ENCODE measurements at regions not wholly inside any gene's neighbourhood (a gene's known extent, or its start where the extent isn't known, plus 50 kb on each side); places are given as distances from the start of the nearest gene placed in this dataset.

GRCh38 chr10:117472872-117473271, 69.7 kb upstream of the EMX2 start:
- no peak overlapping the region for H3K4me3 ChIP-seq (ENCODE audit: low read depth in 1 of 2, low read length in 2 of 2)
- no peaks in the 10 kb centered on the region for H3K9me3 ChIP-seq (ENCODE audit: control insufficient read depth in 1 of 2, low read length in 2 of 2)
- no peak overlapping the region for H3K27ac ChIP-seq (ENCODE audit: low read depth, low read length)
- H3K4me1 ChIP-seq (ENCODE audit: control insufficient read depth in 1 of 2, insufficient read depth in 2 of 2, low read length in 2 of 2): no peaks in the 10 kb centered on the region
- H3K9ac ChIP-seq (ENCODE audit: low read depth in 1 of 2, low read length in 2 of 2): no peak overlapping the region
- no peaks in the 10 kb centered on the region for H3K27me3 ChIP-seq (ENCODE audit: control insufficient read depth in 1 of 2, insufficient read depth in 2 of 2, low read length in 2 of 2)
- H3K36me3 ChIP-seq (ENCODE audit: control insufficient read depth in 1 of 2, insufficient read depth in 2 of 2, low read length in 2 of 2): no peaks in the 10 kb centered on the region

- no peak overlapping the region for H3K9ac ChIP-seq (ENCODE audit: low read depth in 1 of 2, low read length in 2 of 2)
- no peak overlapping the region for H3K4me3 ChIP-seq (ENCODE audit: low read depth in 1 of 2, low read length in 2 of 2)
- no peaks in the 10 kb centered on the region for H3K9me3 ChIP-seq (ENCODE audit: control insufficient read depth in 1 of 2, low read length in 2 of 2)
- H3K27ac ChIP-seq (ENCODE audit: low read depth, low read length): no peak overlapping the region
- no peaks in the 10 kb centered on the region for H3K4me1 ChIP-seq (ENCODE audit: control insufficient read depth in 1 of 2, insufficient read depth in 2 of 2, low read length in 2 of 2)
- H3K36me3 ChIP-seq (ENCODE audit: control insufficient read depth in 1 of 2, insufficient read depth in 2 of 2, low read length in 2 of 2): no peaks in the 10 kb centered on the region
- no peaks in the 10 kb centered on the region for H3K27me3 ChIP-seq (ENCODE audit: control insufficient read depth in 1 of 2, insufficient read depth in 2 of 2, low read length in 2 of 2)
Measured at GRCh38 chr10:117471344-117471874, 71.1 kb upstream of the EMX2 start.

- H3K36me3 ChIP-seq (ENCODE audit: control insufficient read depth in 1 of 2, insufficient read depth in 2 of 2, low read length in 2 of 2): no peaks in the 10 kb centered on the region
Measured at GRCh38 chr10:117470733-117471132, 71.8 kb upstream of the EMX2 start.

GRCh38 chr10:117468665-117469064, 73.9 kb upstream of the EMX2 start:
- Histone ChIP-seq H3K36me3 (ENCODE audit: control insufficient read depth in 1 of 2, insufficient read depth in 2 of 2, low read length in 2 of 2) (no peaks in the 10 kb centered on the region), H3K27ac (ENCODE audit: low read depth, low read length) (no peak overlapping the region), H3K9ac (ENCODE audit: low read depth in 1 of 2, low read length in 2 of 2) (no peak overlapping the region), H3K4me3 (ENCODE audit: low read depth in 1 of 2, low read length in 2 of 2) (no peak overlapping the region), H3K27me3 (ENCODE audit: control insufficient read depth in 1 of 2, insufficient read depth in 2 of 2, low read length in 2 of 2) (no peaks in the 10 kb centered on the region), H3K4me1 (ENCODE audit: control insufficient read depth in 1 of 2, insufficient read depth in 2 of 2, low read length in 2 of 2) (no peaks in the 10 kb centered on the region), H3K9me3 (ENCODE audit: control insufficient read depth in 1 of 2, low read length in 2 of 2) (no peaks in the 10 kb centered on the region)

More at GRCh38 chr10:117470733-117471132, 71.8 kb upstream of the EMX2 start:
- Histone ChIP-seq H3K9me3 (ENCODE audit: control insufficient read depth in 1 of 2, low read length in 2 of 2) (no peaks in the 10 kb centered on the region), H3K9ac (ENCODE audit: low read depth in 1 of 2, low read length in 2 of 2) (no peak overlapping the region), H3K4me1 (ENCODE audit: control insufficient read depth in 1 of 2, insufficient read depth in 2 of 2, low read length in 2 of 2) (no peaks in the 10 kb centered on the region), H3K27me3 (ENCODE audit: control insufficient read depth in 1 of 2, insufficient read depth in 2 of 2, low read length in 2 of 2) (no peaks in the 10 kb centered on the region), H3K27ac (ENCODE audit: low read depth, low read length) (no peak overlapping the region), H3K4me3 (ENCODE audit: low read depth in 1 of 2, low read length in 2 of 2) (no peak overlapping the region)

GRCh38 chr10:117464176-117464575, 78.4 kb upstream of the EMX2 start:
- Histone ChIP-seq H3K36me3 (ENCODE audit: control insufficient read depth in 1 of 2, insufficient read depth in 2 of 2, low read length in 2 of 2) (no peaks in the 10 kb centered on the region), H3K9me3 (ENCODE audit: control insufficient read depth in 1 of 2, low read length in 2 of 2) (peaks cover 0 to 5% of the 10 kb centered on the region in 2 donors), H3K27ac (ENCODE audit: low read depth, low read length) (no peak overlapping the region), H3K4me3 (ENCODE audit: low read depth in 1 of 2, low read length in 2 of 2) (no peak overlapping the region), H3K27me3 (ENCODE audit: control insufficient read depth in 1 of 2, insufficient read depth in 2 of 2, low read length in 2 of 2) (no peaks in the 10 kb centered on the region), H3K9ac (ENCODE audit: low read depth in 1 of 2, low read length in 2 of 2) (no peak overlapping the region), H3K4me1 (ENCODE audit: control insufficient read depth in 1 of 2, insufficient read depth in 2 of 2, low read length in 2 of 2) (no peaks in the 10 kb centered on the region)

- no peaks in the 10 kb centered on the region for H3K27me3 ChIP-seq (ENCODE audit: control insufficient read depth in 1 of 2, insufficient read depth in 2 of 2, low read length in 2 of 2)
- H3K4me1 ChIP-seq (ENCODE audit: control insufficient read depth in 1 of 2, insufficient read depth in 2 of 2, low read length in 2 of 2): no peaks in the 10 kb centered on the region
- H3K36me3 ChIP-seq (ENCODE audit: control insufficient read depth in 1 of 2, insufficient read depth in 2 of 2, low read length in 2 of 2): no peaks in the 10 kb centered on the region
- H3K9ac ChIP-seq (ENCODE audit: low read depth in 1 of 2, low read length in 2 of 2): no peak overlapping the region
- H3K27ac ChIP-seq (ENCODE audit: low read depth, low read length): no peak overlapping the region
- H3K4me3 ChIP-seq (ENCODE audit: low read depth in 1 of 2, low read length in 2 of 2): no peak overlapping the region
- H3K9me3 ChIP-seq (ENCODE audit: control insufficient read depth in 1 of 2, low read length in 2 of 2): peaks cover 0 to 5% of the 10 kb centered on the region in 2 donors
Measured at GRCh38 chr10:117463545-117463920, 79.0 kb upstream of the EMX2 start.

- no peaks in the 10 kb centered on the region for H3K36me3 ChIP-seq (ENCODE audit: control insufficient read depth in 1 of 2, insufficient read depth in 2 of 2, low read length in 2 of 2)
- no peaks in the 10 kb centered on the region for H3K4me1 ChIP-seq (ENCODE audit: control insufficient read depth in 1 of 2, insufficient read depth in 2 of 2, low read length in 2 of 2)
- no peak overlapping the region for H3K4me3 ChIP-seq (ENCODE audit: low read depth in 1 of 2, low read length in 2 of 2)
- H3K9me3 ChIP-seq (ENCODE audit: control insufficient read depth in 1 of 2, low read length in 2 of 2): peaks cover 0 to 5% of the 10 kb centered on the region in 2 donors
- H3K9ac ChIP-seq (ENCODE audit: low read depth in 1 of 2, low read length in 2 of 2): no peak overlapping the region
- no peaks in the 10 kb centered on the region for H3K27me3 ChIP-seq (ENCODE audit: control insufficient read depth in 1 of 2, insufficient read depth in 2 of 2, low read length in 2 of 2)
- H3K27ac ChIP-seq (ENCODE audit: low read depth, low read length): no peak overlapping the region
Measured at GRCh38 chr10:117462816-117463544, 79.6 kb upstream of the EMX2 start.

GRCh38 chr10:117462424-117462792, 80.1 kb upstream of the EMX2 start:
- Histone ChIP-seq H3K9ac (ENCODE audit: low read depth in 1 of 2, low read length in 2 of 2) (no peak overlapping the region), H3K4me3 (ENCODE audit: low read depth in 1 of 2, low read length in 2 of 2) (no peak overlapping the region), H3K27ac (ENCODE audit: low read depth, low read length) (no peak overlapping the region), H3K27me3 (ENCODE audit: control insufficient read depth in 1 of 2, insufficient read depth in 2 of 2, low read length in 2 of 2) (peaks cover 0 to 6% of the 10 kb centered on the region in 2 donors), H3K4me1 (ENCODE audit: control insufficient read depth in 1 of 2, insufficient read depth in 2 of 2, low read length in 2 of 2) (no peaks in the 10 kb centered on the region), H3K9me3 (ENCODE audit: control insufficient read depth in 1 of 2, low read length in 2 of 2) (peaks cover 0 to 5% of the 10 kb centered on the region in 2 donors), H3K36me3 (ENCODE audit: control insufficient read depth in 1 of 2, insufficient read depth in 2 of 2, low read length in 2 of 2) (no peaks in the 10 kb centered on the region)

GRCh38 chr10:117461766-117462423, 80.7 kb upstream of the EMX2 start:
- no peak overlapping the region for H3K4me3 ChIP-seq (ENCODE audit: low read depth in 1 of 2, low read length in 2 of 2)
- peaks cover 0 to 5% of the 10 kb centered on the region in 2 donors for H3K9me3 ChIP-seq (ENCODE audit: control insufficient read depth in 1 of 2, low read length in 2 of 2)
- H3K27ac ChIP-seq (ENCODE audit: low read depth, low read length): no peak overlapping the region
- H3K4me1 ChIP-seq (ENCODE audit: control insufficient read depth in 1 of 2, insufficient read depth in 2 of 2, low read length in 2 of 2): no peaks in the 10 kb centered on the region
- H3K36me3 ChIP-seq (ENCODE audit: control insufficient read depth in 1 of 2, insufficient read depth in 2 of 2, low read length in 2 of 2): no peaks in the 10 kb centered on the region
- no peak overlapping the region for H3K9ac ChIP-seq (ENCODE audit: low read depth in 1 of 2, low read length in 2 of 2)
- peaks cover 0 to 7% of the 10 kb centered on the region in 2 donors for H3K27me3 ChIP-seq (ENCODE audit: control insufficient read depth in 1 of 2, insufficient read depth in 2 of 2, low read length in 2 of 2)

Data from duodenal mucosa (tissue), 2 donors.